Mucosa of rectum (tissue), 2 donors: ENCODE measurements at regions not wholly inside any gene's neighbourhood (a gene's known extent, or its start where the extent isn't known, plus 50 kb on each side); places are given as distances from the start of the nearest gene placed in this dataset.

ENCODE experiments used
- H3K27ac ChIP-seq, 2 donors: one replicate each; pipeline ENCODE4 v1.7.0; 2013; ENCODE audit warnings: inconsistent platforms in 2 of 2, low read depth in 2 of 2, low read length in 2 of 2
- H3K27me3 ChIP-seq, 2 donors: one replicate each; pipeline ENCODE4 v1.7.0; 2013; ENCODE audit warnings: low read length in 2 of 2; ENCODE audit not compliant: control insufficient read depth in 2 of 2, insufficient read depth in 2 of 2
- H3K36me3 ChIP-seq, 2 donors: one replicate each; pipeline ENCODE4 v1.7.0; 2013; ENCODE audit warnings: low read length in 2 of 2; ENCODE audit not compliant: control insufficient read depth in 2 of 2, insufficient read depth in 2 of 2
- H3K4me1 ChIP-seq, 2 donors: one replicate each; pipeline ENCODE4 v1.7.0; 2013; ENCODE audit warnings: low read length in 2 of 2, mild to moderate bottlenecking in 1 of 2; ENCODE audit not compliant: control insufficient read depth in 2 of 2, insufficient read depth in 2 of 2
- H3K4me3 ChIP-seq, 2 donors: one replicate each; pipeline ENCODE4 v1.7.0; 2013; ENCODE audit warnings: low read length in 2 of 2
- H3K9ac ChIP-seq, 2 donors: one replicate each; pipeline ENCODE4 v1.7.0; 2013; ENCODE audit warnings: low read length in 2 of 2, low read depth in 1 of 2, mild to moderate bottlenecking in 1 of 2
- H3K9me3 ChIP-seq, 2 donors: one replicate each; pipeline ENCODE4 v1.7.0; 2013; ENCODE audit warnings: low read length in 2 of 2; ENCODE audit not compliant: control insufficient read depth in 2 of 2
- donor health status: healthy.
- donor health status: Normal muscosa, but diverticular disease.

- H3K27ac ChIP-seq, result no peak overlapping the region
- H3K9me3 ChIP-seq, result no peaks in the 10 kb centered on the region
- no peaks in the 10 kb centered on the region for H3K4me1 ChIP-seq
- H3K36me3 ChIP-seq, result no peaks in the 10 kb centered on the region
- H3K4me3 ChIP-seq, result no peak overlapping the region
- H3K27me3 ChIP-seq, result no peaks in the 10 kb centered on the region
- H3K9ac ChIP-seq, result no peak overlapping the region
These were observed 559.6 kb downstream of the CD83 start for GRCh38 chr6:14676977-14677781.

DNA sequence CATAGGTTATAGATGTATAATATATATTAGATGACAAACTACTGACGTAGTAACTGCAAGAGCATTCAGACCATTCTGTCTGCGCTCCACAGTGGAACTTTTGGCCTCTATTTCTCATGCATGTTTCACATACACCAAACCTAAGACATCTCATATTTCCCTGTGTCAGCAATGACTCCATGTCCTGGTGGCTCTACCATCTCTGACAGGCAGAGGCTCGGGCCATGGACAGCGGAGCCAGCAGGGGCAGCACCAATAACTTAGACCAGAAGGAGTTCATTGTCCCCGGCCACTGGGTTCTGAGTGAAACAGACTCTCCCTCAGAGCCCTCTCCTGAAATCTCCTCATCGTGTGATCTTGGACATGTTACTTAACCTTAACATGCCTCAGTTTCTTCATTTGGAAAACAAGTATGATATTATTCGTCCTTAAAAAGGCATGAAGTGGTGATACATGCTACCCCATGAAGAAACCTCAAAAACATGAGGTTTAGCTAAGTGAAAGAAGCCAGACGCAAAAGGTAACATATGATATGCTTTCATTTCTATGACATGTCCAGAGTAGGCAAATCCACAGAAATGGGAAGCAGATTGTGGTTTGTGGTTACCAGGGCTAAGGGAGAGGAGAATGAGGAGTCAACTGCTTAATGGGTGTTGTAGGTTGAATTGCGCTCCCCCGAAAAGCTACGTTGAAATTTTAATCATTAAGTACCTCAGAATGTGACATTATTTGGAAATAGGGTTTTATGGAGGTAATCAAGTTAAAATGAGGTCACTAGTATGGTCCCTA is 564.0 kb upstream of the JARID2 start:
- H3K36me3 ChIP-seq, result no peaks in the 10 kb centered on the region
- no peaks in the 10 kb centered on the region for H3K27me3 ChIP-seq
- no peak overlapping the region for H3K27ac ChIP-seq
- no peak overlapping the region for H3K9ac ChIP-seq
- no peaks in the 10 kb centered on the region for H3K9me3 ChIP-seq
- H3K4me3 ChIP-seq, result no peak overlapping the region
- H3K4me1 ChIP-seq, result no peaks in the 10 kb centered on the region

- Histone ChIP-seq H3K36me3 (no peaks in the 10 kb centered on the region), H3K27me3 (no peaks in the 10 kb centered on the region), H3K4me3 (no peak overlapping the region), H3K9me3 (no peaks in the 10 kb centered on the region), H3K27ac (no peak overlapping the region), H3K9ac (no peak overlapping the region), H3K4me1 (no peaks in the 10 kb centered on the region)
These were observed 563.1 kb upstream of the JARID2 start for GRCh38 chr6:14682812-14683211.

DNA sequence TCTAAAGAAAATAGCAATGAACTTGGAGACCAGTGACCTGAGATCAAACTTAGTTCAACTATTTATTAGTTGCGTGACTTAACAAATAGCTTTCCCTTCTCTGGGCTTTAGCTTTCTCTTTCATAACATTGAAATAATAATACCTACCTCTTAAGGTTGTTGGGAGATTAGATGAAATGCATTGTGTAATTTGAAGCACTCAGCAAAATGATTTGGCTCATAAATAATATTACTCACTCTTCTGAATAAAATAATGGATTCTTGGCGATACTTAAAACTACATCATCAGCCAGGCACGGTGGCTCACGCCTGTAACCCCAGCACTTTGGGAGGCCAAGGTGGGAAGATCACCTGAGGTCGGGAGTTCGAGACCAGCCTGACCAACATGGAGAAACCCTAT is 556.2 kb upstream of the JARID2 start:
- no peak overlapping the region for H3K27ac ChIP-seq
- no peaks in the 10 kb centered on the region for H3K27me3 ChIP-seq
- no peaks in the 10 kb centered on the region for H3K36me3 ChIP-seq
- H3K4me3 ChIP-seq, result no peak overlapping the region
- H3K4me1 ChIP-seq, result no peaks in the 10 kb centered on the region
- H3K9ac ChIP-seq, result no peak overlapping the region
- H3K9me3 ChIP-seq, result no peaks in the 10 kb centered on the region

- no peaks in the 10 kb centered on the region for H3K36me3 ChIP-seq
- no peak overlapping the region for H3K9ac ChIP-seq
- no peaks in the 10 kb centered on the region for H3K9me3 ChIP-seq
- H3K27ac ChIP-seq, result no peak overlapping the region
- H3K27me3 ChIP-seq, result no peaks in the 10 kb centered on the region
- no peaks in the 10 kb centered on the region for H3K4me1 ChIP-seq
- no peak overlapping the region for H3K4me3 ChIP-seq
These were observed 555.5 kb upstream of the JARID2 start for GRCh38 chr6:14690120-14691056.

- Histone ChIP-seq H3K9me3 (no peaks in the 10 kb centered on the region), H3K27me3 (no peaks in the 10 kb centered on the region), H3K4me1 (no peaks in the 10 kb centered on the region), H3K4me3 (no peak overlapping the region), H3K36me3 (no peaks in the 10 kb centered on the region), H3K27ac (no peak overlapping the region), H3K9ac (no peak overlapping the region)
These were observed 553.7 kb upstream of the JARID2 start for GRCh38 chr6:14692208-14692607.

DNA sequence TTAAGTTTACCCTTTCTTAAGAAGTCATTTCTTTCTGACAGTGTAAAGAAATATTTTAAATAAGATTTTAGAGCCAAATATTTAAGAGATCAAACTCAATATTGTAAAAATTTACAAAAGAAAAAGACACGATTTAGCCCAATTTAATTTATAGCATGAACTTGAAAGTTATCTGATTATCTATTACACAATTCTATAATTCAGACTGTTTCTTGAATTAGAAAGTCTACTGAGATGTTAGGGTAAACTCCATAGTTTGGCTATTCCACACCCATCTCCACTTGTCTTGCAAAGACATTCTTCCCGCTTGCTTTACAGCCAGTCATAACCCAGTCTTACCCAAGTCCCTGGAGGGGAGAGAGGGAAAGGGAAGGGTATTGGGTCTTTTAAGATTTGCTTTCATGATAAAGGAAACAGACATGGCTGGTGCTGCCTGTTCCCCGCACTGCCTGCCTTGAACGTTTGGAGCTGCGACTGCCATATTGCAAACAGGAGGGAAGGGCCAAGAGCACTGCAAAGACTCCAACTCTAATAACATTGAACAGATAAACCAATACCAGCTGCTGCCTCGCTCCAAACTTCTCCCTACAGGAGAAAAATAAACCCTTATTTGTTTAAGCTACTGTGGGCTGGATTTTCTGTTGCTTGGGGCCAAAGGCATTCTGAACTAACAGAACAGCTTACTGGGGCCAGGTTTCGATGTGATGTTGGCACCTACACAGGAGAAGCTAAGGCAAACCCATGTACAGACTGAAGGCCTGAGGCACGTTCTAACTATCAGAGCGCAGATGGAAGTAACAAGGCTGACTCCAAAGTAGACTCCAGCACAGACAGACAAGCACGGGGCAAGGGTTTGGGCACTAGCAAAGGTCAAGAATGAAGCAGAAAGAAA is 552.3 kb upstream of the JARID2 start:
- Histone ChIP-seq H3K36me3 (no peaks in the 10 kb centered on the region), H3K4me1 (no peaks in the 10 kb centered on the region), H3K9ac (no peak overlapping the region), H3K4me3 (no peak overlapping the region), H3K9me3 (no peaks in the 10 kb centered on the region), H3K27me3 (no peaks in the 10 kb centered on the region), H3K27ac (no peak overlapping the region)

DNA sequence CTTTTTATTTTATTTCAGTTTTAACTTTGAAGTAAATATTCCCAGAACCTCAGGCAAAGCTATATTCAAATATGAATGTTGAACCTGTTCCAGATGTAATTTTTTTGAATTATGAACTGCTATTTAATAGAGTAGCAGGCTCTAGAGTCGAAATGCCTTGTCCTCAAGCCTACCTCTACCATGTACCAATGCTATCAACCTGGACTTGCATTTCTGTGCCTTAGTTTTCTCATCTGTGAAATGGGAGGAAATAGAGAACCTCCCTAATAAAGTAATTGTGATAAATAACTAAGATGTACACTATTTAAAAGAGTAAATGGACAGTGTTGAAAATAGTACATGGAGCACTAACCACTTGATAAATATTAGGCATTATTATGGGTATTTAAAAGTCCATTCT is 551.6 kb upstream of the JARID2 start:
- Histone ChIP-seq H3K36me3 (no peaks in the 10 kb centered on the region), H3K9me3 (no peaks in the 10 kb centered on the region), H3K27me3 (no peaks in the 10 kb centered on the region), H3K4me1 (no peaks in the 10 kb centered on the region), H3K4me3 (no peak overlapping the region), H3K27ac (no peak overlapping the region), H3K9ac (no peak overlapping the region)

- Histone ChIP-seq H3K9me3 (no peaks in the 10 kb centered on the region), H3K36me3 (no peaks in the 10 kb centered on the region), H3K9ac (no peak overlapping the region), H3K4me1 (no peaks in the 10 kb centered on the region), H3K27me3 (no peaks in the 10 kb centered on the region), H3K4me3 (no peak overlapping the region), H3K27ac (no peak overlapping the region)
These were observed 550.3 kb upstream of the JARID2 start for GRCh38 chr6:14695579-14695978.
